Adipocyte (in vitro differentiated cells): ENCODE measurements at regions not wholly inside any gene's neighbourhood (a gene's known extent, or its start where the extent isn't known, plus 50 kb on each side); places are given as distances from the start of the nearest gene placed in this dataset.

Experiments used
- DNase-seq: peaks from one replicate; pipeline ENCODE4 v3.0.0-alpha.2; 2015; ENCODE audit warnings: low read depth
- H3K27me3 ChIP-seq: replicated peaks from 2 replicates; pipeline ENCODE4 v1.7.0; 2013; ENCODE audit warnings: mild to moderate bottlenecking, low read length, moderate library complexity; ENCODE audit not compliant: control insufficient read depth, insufficient read depth
- H3K36me3 ChIP-seq: 2 replicates; pipeline ENCODE4 v1.7.0; 2013; ENCODE audit warnings: low read length, mild to moderate bottlenecking, moderate library complexity; ENCODE audit not compliant: control insufficient read depth, insufficient read depth, severe bottlenecking
- H3K4me1 ChIP-seq: 2 replicates; pipeline ENCODE4 v1.7.0; 2013; ENCODE audit warnings: mild to moderate bottlenecking, low read length, moderate library complexity; ENCODE audit not compliant: control insufficient read depth, insufficient read depth
- H3K4me3 ChIP-seq: 2 replicates; pipeline ENCODE4 v1.7.0; 2013; ENCODE audit warnings: mild to moderate bottlenecking, low read length, moderate library complexity
- H3K9ac ChIP-seq: 2 replicates; pipeline ENCODE4 v1.7.0; 2013; ENCODE audit warnings: mild to moderate bottlenecking, low read length, moderate library complexity
- H3K9me3 ChIP-seq: 2 replicates; pipeline ENCODE4 v1.7.0; 2013; ENCODE audit warnings: mild to moderate bottlenecking, low read length, moderate library complexity; ENCODE audit not compliant: control insufficient read depth

GRCh38 chr9:130770093-130770492 lies 65.0 kb upstream of the ABL1 start:
- no peak overlapping the region for H3K9ac ChIP-seq
- H3K4me1 ChIP-seq, result peaks cover 20% of the 10 kb centered on the region
- no peaks in the 10 kb centered on the region for H3K36me3 ChIP-seq
- no peaks in the 10 kb centered on the region for H3K27me3 ChIP-seq
- H3K9me3 ChIP-seq, result no peaks in the 10 kb centered on the region
- H3K4me3 ChIP-seq, result no peak overlapping the region
- DNase-seq, result no peak

GRCh38 chr9:130770679-130771442 lies 64.2 kb upstream of the ABL1 start:
- Histone ChIP-seq H3K9ac (no peak overlapping the region), H3K36me3 (no peaks in the 10 kb centered on the region), H3K27me3 (no peaks in the 10 kb centered on the region), H3K9me3 (peaks cover 6% of the 10 kb centered on the region), H3K4me1 (peaks cover 20% of the 10 kb centered on the region), H3K4me3 (no peak overlapping the region)
- peak; percentile 87 for DNase-seq

DNA sequence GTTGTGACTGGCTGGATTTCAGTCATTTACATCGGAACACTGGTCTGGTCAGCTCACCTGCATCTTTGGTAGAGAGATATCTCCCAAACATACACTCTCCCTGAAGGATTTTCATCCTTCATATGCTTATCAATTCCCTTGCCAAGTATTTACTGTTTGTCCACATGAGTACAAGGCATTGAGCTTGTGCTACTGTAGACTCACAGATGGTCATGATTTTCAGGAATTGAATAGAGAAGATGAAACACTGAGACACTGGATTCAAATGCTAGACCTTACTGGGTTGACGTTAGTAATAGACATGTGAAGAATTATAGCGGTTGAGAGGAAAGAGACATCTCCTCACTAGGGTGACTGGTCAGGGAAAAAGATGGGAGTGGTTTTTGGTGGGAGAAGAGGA lies 62.9 kb upstream of the ABL1 start:
- Histone ChIP-seq H3K4me3 (no peak overlapping the region), H3K36me3 (no peaks in the 10 kb centered on the region), H3K27me3 (no peaks in the 10 kb centered on the region), H3K9ac (no peak overlapping the region), H3K4me1 (peaks cover 19% of the 10 kb centered on the region), H3K9me3 (peaks cover 8% of the 10 kb centered on the region)
- DNase-seq, result no peak

DNA sequence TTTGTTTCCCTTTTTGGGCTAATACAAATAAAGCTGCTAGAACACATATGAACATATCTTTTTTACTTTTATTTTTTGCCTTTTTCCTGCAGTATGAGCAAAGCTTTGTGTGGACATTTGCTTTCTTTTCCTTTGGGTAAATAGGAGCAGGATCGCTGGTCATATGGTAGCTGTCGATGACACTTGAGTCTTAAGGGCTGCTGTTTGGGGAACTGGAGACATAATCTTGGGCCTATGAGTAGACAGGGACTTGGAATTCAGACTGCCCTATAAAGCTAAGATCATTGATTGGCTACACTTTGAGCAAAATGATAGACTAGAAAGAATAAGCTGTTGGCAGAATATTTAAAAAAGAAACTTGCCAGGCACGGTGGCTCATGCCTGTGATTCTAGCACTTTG lies 60.9 kb upstream of the ABL1 start:
- Histone ChIP-seq H3K27me3 (no peaks in the 10 kb centered on the region), H3K4me3 (no peak overlapping the region)
- DNase-seq, result no peak

GRCh38 chr9:130775336-130775991 lies 59.6 kb upstream of the ABL1 start:
- H3K9me3 ChIP-seq, result peaks cover 8% of the 10 kb centered on the region
- H3K4me3 ChIP-seq, result no peak overlapping the region
- H3K4me1 ChIP-seq, result peaks cover 31% of the 10 kb centered on the region
- no peak for DNase-seq
- H3K36me3 ChIP-seq, result no peaks in the 10 kb centered on the region
- no peaks in the 10 kb centered on the region for H3K27me3 ChIP-seq
- peak overlapping the region; percentile 25 for H3K9ac ChIP-seq

More for the DNA sequence above, 60.9 kb upstream of the ABL1 start:
- Histone ChIP-seq H3K4me1 (peaks cover 18% of the 10 kb centered on the region), H3K9ac (no peak overlapping the region), H3K36me3 (no peaks in the 10 kb centered on the region), H3K9me3 (peaks cover 8% of the 10 kb centered on the region)

DNA sequence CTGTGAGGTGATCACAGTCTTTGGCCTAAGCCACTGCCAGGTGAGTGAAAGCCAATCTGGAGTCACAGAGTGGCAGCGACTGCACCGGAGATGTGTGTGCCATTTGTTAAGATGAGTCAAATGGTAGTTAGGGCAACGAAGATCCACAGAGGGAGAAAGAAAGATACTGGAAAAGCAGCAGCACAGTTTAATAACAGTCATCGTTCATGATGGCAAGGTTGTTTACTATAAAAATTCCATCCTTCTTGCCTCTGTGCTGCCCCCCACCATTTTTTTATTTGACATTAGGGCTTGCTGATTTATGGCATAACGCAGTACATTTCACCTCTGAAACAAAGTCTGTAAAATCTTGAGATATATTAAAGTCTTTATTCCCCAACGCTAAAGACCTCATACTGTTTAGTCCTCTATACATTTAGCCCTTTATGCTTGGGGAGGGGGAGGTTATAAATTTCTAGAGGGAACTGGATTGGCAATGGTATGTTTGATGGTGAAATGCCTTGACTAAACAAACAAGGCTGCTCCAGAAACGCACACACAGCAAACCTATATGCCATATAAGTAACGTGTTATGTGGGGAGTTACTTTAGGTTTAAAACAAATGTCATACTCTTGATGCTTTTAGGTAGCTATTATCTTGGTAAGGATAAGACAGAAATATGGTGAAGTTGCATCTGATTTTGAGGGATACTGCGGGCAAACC lies 55.8 kb upstream of the ABL1 start:
- Histone ChIP-seq H3K4me3 (no peak overlapping the region), H3K36me3 (no peaks in the 10 kb centered on the region), H3K27me3 (no peaks in the 10 kb centered on the region), H3K9ac (no peak overlapping the region), H3K4me1 (peaks cover 55% of the 10 kb centered on the region), H3K9me3 (peaks cover 8% of the 10 kb centered on the region)
- no peak for DNase-seq

DNA sequence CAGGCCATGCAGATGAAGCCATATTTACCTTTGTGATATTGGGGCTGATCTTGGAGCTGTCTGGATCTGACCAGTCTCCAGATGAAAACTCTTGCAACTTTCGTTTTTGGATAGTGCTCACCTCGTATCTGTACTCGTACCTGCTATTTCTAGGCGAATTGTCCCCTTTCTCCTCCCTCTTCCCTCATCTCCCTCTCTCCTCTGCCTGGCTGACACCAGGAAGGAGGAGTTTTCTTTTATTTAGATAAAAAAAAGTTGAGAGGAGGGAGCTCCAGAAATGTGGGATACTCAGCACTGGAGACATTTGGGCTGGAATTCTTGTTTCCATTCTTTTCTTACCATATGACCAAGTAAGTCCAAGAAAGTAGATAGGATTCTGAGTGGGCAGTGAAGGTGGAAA lies 54.6 kb upstream of the ABL1 start:
- Histone ChIP-seq H3K36me3 (no peaks in the 10 kb centered on the region), H3K4me3 (peak overlapping the region; percentile 76), H3K27me3 (no peaks in the 10 kb centered on the region), H3K9ac (peak overlapping the region; percentile 80), H3K9me3 (peaks cover 7% of the 10 kb centered on the region), H3K4me1 (peaks cover 55% of the 10 kb centered on the region)
- DNase-seq, result no peak

GRCh38 chr9:130780865-130781504 lies 54.1 kb upstream of the ABL1 start:
- Histone ChIP-seq H3K9ac (peak overlapping the region; percentile 80), H3K4me1 (peaks cover 49% of the 10 kb centered on the region), H3K9me3 (peaks cover under 1% of the 10 kb centered on the region), H3K36me3 (no peaks in the 10 kb centered on the region), H3K4me3 (peak overlapping the region; percentile 76), H3K27me3 (no peaks in the 10 kb centered on the region)
- DNase-seq, result peak; percentile 95

- H3K27me3 ChIP-seq, result no peaks in the 10 kb centered on the region
- peaks cover 45% of the 10 kb centered on the region for H3K4me1 ChIP-seq
- H3K4me3 ChIP-seq, result peak overlapping the region; percentile 76
- no peaks in the 10 kb centered on the region for H3K9me3 ChIP-seq
- peak overlapping the region; percentile 80 for H3K9ac ChIP-seq
- no peak for DNase-seq
- no peaks in the 10 kb centered on the region for H3K36me3 ChIP-seq
These were observed 53.5 kb upstream of the ABL1 start for GRCh38 chr9:130781569-130781968.

DNA sequence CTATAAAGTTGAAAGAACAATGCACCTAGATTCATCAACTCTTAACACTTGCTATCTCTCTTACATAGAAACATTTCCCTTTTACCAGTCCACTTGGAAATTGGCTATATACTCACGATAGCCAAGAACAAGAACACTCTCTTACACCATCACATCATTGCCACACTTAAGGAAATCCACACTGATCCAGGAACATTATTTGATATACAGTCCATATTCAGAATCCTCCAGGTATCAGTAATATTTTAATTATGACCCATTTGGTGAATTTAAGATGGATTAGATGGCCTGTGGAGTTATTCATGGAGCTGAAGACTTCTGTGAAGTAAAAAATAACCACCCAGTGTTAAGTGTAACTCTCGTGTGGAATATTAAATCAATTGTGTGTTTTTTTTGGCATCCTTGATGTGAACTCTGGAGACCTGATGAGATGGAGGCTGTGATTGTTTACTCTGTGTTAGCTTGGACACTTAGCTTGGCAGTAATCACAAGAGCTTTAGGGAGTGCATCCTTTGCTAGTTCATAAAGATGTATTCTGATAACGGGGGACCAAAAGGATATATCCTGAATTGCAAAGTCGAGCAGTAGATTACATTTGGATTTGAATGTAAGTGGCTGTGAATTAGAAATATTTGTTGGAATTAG lies 52.0 kb upstream of the ABL1 start:
- H3K36me3 ChIP-seq, result no peaks in the 10 kb centered on the region
- H3K27me3 ChIP-seq, result no peaks in the 10 kb centered on the region
- DNase-seq, result no peak
- peak overlapping the region; percentile 50 for H3K4me3 ChIP-seq
- H3K9ac ChIP-seq, result peak overlapping the region; percentile 35
- H3K4me1 ChIP-seq, result peaks cover 45% of the 10 kb centered on the region
- H3K9me3 ChIP-seq, result no peaks in the 10 kb centered on the region
